GM12873 (cell line): ENCODE measurements at regions not wholly inside any gene's neighbourhood (a gene's known extent, or its start where the extent isn't known, plus 50 kb on each side); places are given as distances from the start of the nearest gene placed in this dataset.

ENCODE experiments used
- TF ChIP-seq, protein P1 (sequence below): IDR thresholded peaks from 2 replicates; pipeline ENCODE4 v1.5.1; 2012; ENCODE audit warnings: low read depth, mild to moderate bottlenecking, moderate library complexity, low read length, control low read depth; ENCODE audit not compliant: insufficient read depth; ENCODE audit errors: missing control alignments

DNA sequence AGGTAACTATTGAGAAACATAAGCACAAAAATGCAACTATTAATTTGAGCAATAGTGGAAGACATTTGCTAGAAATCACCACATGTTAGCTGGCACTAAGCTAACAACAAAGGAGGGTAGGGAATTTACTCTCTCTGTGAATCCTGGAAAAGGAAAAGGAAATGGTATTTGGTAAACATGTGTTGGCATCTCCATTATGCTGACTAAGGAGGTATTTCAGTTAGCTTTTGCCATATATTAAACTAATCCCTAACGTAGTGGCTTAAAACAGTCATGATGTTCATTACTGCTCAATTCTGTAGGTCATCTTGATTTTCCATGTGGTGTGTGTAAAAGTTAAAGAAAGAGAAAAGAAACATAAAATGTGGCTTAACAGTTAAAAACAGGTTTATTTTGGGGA, 1686.5 kb upstream of the PCDH7 start:
- TF ChIP-seq, protein P1, sequence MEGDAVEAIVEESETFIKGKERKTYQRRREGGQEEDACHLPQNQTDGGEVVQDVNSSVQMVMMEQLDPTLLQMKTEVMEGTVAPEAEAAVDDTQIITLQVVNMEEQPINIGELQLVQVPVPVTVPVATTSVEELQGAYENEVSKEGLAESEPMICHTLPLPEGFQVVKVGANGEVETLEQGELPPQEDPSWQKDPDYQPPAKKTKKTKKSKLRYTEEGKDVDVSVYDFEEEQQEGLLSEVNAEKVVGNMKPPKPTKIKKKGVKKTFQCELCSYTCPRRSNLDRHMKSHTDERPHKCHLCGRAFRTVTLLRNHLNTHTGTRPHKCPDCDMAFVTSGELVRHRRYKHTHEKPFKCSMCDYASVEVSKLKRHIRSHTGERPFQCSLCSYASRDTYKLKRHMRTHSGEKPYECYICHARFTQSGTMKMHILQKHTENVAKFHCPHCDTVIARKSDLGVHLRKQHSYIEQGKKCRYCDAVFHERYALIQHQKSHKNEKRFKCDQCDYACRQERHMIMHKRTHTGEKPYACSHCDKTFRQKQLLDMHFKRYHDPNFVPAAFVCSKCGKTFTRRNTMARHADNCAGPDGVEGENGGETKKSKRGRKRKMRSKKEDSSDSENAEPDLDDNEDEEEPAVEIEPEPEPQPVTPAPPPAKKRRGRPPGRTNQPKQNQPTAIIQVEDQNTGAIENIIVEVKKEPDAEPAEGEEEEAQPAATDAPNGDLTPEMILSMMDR, result no peak

DNA sequence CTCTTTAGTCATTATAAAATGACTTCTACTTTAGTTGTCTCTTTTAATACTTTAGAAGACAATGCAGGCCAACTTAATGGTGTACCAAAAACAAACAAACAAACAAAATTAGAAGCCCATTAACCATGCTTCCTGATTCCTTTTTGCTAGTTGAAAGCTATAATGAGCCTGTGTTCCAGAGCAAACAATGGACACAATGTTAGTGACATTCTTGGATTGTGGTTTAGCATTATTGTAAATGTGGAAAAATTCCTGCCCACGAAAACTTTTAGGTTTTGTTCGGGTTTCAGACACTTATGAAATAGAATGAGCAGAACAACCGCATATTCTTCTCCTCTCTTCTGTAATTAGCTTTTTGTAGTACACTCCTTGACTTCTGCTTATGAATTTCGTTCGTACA, 1682.7 kb upstream of the PCDH7 start:
- TF ChIP-seq, protein P1, result no peak

DNA sequence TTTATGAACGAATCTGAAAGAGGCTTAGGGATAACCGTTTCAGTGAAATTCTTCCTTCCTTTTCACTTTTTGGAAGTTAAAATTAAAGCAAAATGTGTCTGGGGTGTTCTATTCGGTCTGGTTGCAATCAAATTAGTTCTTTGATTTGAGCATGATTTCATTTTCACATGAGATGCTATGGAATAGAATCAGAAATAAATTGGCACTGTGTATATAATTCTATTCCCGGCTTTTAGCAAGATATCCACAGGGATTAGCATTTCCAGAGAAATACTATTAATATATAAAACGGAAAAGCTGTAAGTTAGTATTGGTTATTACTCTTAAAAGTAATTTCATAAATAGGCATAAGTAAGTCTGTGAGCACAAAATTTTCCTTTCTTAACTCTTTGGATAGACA, 1676.8 kb upstream of the PCDH7 start:
- TF ChIP-seq, protein P1, result no peak

DNA sequence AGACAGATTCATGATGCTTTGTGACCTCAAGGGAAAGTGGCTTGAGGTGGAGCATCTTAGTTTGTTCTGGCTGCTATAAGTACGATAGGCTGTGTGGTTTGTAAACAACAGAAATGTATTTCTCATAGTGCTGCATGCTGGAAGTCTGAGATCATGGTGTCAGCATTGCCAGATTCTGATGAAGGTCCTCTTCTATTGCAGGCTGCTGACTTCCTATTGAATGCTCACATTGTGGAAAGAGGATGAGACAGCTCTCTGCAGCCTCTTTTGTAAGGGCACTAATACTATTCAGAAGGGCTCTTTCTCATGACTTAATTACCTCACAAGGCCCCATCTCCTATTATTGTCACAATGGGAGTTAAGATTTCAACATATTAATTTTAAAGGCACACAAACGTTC, 1674.0 kb upstream of the PCDH7 start:
- TF ChIP-seq, protein P1, result no peak

DNA sequence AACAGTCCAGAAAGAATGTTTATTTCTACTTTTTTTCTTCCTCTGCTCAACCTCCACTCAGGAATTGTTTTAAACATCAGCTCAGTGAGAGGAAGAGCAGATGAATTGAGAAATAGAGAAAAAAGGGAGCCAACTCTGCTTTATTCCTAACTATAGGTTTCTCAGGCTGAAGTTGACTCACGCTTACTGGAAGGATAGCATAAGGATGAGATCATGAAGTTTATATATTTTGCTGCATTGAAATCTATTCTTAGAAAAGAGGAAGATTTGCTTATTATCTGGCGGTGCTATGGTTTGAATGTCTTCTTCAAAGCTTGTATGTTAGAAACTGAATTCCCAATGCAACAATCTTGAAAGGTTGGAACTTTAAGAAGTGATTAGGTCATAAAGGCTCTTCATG, 1673.4 kb upstream of the PCDH7 start:
- TF ChIP-seq, protein P1, result no peak

DNA sequence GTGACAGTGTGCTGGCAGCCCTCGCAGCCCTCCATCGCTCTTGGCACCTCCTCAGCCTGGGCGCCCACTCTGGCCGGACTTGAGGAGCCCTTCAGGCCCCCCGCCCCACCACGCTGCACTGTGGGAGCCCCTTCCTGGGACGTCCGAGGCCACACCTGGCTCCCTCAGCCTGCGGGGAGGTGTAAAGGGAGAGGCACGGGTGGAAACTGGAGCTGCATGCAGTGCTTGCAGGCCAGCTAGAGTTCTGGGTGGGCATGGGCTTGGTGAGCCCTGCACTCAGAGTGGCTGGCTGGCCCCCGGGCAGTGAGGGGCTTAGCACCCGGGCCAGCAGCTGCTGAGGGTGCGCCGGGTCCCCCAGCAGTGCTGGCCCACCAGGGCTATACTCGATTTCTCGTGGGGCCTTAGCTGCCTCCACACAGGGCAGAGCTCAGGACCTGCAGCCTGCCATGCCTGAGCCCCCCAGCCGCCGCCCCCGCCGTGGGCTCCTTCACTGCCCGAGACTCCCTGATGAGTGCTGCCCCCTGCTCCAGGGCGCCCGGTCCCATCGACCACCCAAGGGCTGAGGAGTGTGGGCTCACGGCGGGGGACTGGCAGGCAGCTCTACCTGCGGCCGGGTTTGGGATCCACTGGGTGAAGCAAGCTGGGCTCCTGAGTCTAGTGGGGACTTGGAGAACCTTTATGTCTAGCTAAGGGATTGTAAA, 1672.7 kb upstream of the PCDH7 start:
- TF ChIP-seq, protein P1, result no peak

DNA sequence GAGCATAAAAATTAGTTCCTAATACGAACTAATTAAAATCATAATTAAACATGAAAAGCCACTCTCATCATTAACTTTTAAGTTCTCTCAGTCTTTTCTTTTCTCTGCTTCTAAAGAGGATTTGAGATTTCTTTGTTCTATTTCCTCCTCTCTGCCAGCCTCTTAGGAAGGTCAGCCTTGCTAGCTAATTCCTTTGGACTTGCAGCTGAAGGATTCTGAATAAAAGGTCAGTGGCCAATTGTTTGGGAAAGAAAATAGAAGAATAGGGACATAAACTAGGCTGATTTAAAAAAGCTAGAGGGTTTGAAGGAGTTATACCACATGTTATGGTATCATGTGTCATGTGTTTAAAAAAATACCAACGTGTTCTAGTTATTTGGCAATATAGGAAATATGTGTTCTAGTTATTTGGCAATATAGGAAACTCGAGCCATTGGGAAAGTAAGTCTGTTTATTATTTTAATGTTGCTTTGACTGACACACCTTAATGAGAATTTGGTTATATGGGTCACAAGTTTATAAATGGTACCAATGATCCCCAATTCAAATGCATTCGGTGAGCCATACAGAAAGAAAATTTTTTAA, 1668.7 kb upstream of the PCDH7 start:
- TF ChIP-seq, protein P1, result no peak
